GM23338 (cell line): ENCODE measurements at regions not wholly inside any gene's neighbourhood (a gene's known extent, or its start where the extent isn't known, plus 50 kb on each side); places are given as distances from the start of the nearest gene placed in this dataset.

ENCODE experiments used
- ATAC-seq: fragments of 200-7000 bp; cut with Tn5 transposase; 3 replicates; pipeline ENCODE4 v1.9.1; 2020
- DNase-seq: peaks from one replicate; pipeline ENCODE4 v3.0.0-alpha.2; 2015; ENCODE audit warnings: low spot score
- H2AFZ ChIP-seq: fragments of 200-600 bp; sonication (generic); 2 replicates; pipeline ENCODE4 v1.8.0; 2016; ENCODE audit warnings: antibody characterized with exemption, mild to moderate bottlenecking, moderate library complexity
- H3F3A ChIP-seq: fragments of 200-600 bp; sonication (generic); replicated peaks from 2 replicates; pipeline ENCODE4 v1.8.0; 2017; ENCODE audit warnings: antibody characterized with exemption, mixed run types, low read depth
- H3K27ac ChIP-seq: fragments of 200-600 bp; sonication (generic); 2 replicates; pipeline ENCODE4 v1.6.1; 2016; ENCODE audit warnings: low read depth
- H3K27me3 ChIP-seq: fragments of 200-600 bp; sonication (generic); 2 replicates; pipeline ENCODE4 v1.8.0; 2016; ENCODE audit warnings: mild to moderate bottlenecking, mixed run types, moderate library complexity; ENCODE audit not compliant: insufficient read depth
- H3K36me3 ChIP-seq: fragments of 200-600 bp; sonication (generic); 2 replicates; pipeline ENCODE4 v1.8.0; 2016; ENCODE audit warnings: mild to moderate bottlenecking; ENCODE audit not compliant: insufficient read depth
- H3K4me1 ChIP-seq: fragments of 200-600 bp; sonication (generic); 2 replicates; pipeline ENCODE4 v1.8.0; 2016; ENCODE audit warnings: mild to moderate bottlenecking, moderate library complexity; ENCODE audit not compliant: insufficient read depth
- H3K4me2 ChIP-seq: fragments of 200-600 bp; sonication (generic); 2 replicates; pipeline ENCODE4 v1.7.1; 2017; ENCODE audit warnings: mixed run types
- H3K4me3 ChIP-seq: fragments of 200-600 bp; sonication (generic); 2 replicates; pipeline ENCODE4 v1.6.1; 2016; ENCODE audit warnings: mixed run types
- H3K79me2 ChIP-seq: fragments of 200-600 bp; sonication (generic); replicated peaks from 2 replicates; pipeline ENCODE4 v1.8.0; 2017; ENCODE audit warnings: mild to moderate bottlenecking; ENCODE audit not compliant: insufficient read depth
- H3K9me2 ChIP-seq: fragments of 200-600 bp; sonication (generic); 2 replicates; pipeline ENCODE4 v1.8.0; 2017; ENCODE audit not compliant: insufficient read depth
- H4K20me1 ChIP-seq: fragments of 200-600 bp; sonication (generic); replicated peaks from 2 replicates; pipeline ENCODE4 v1.8.0; 2017; ENCODE audit warnings: mild to moderate bottlenecking; ENCODE audit not compliant: insufficient read depth
- H3K27ac Mint-ChIP-seq: 2 replicates; pipeline ENCODE4 v1.8.0; 2020; ENCODE audit warnings: inconsistent platforms, mild to moderate bottlenecking, moderate library complexity, mixed read lengths
- H3K27me3 Mint-ChIP-seq: 3 replicates; pipeline ENCODE4 v1.8.0; 2022; ENCODE audit warnings: low read depth, mild to moderate bottlenecking, moderate library complexity, mixed read lengths, inconsistent platforms; ENCODE audit not compliant: insufficient read depth, poor library complexity
- H3K36me3 Mint-ChIP-seq: 3 replicates; pipeline ENCODE4 v1.8.0; 2021; ENCODE audit warnings: low read depth, mild to moderate bottlenecking, inconsistent platforms, moderate library complexity, mixed read lengths
- H3K4me1 Mint-ChIP-seq: 3 replicates; pipeline ENCODE4 v1.8.0; 2020; ENCODE audit warnings: mild to moderate bottlenecking, inconsistent platforms, mixed read lengths
- H3K4me3 Mint-ChIP-seq: 3 replicates; pipeline ENCODE4 v1.8.0; 2021; ENCODE audit warnings: moderate library complexity, mild to moderate bottlenecking, inconsistent platforms, mixed read lengths
- H3K9me3 Mint-ChIP-seq: 3 replicates; pipeline ENCODE4 v1.8.0; 2020; ENCODE audit warnings: moderate library complexity, mild to moderate bottlenecking, inconsistent platforms, mixed read lengths
- CREB1 ChIP-seq: fragments of 250-450 bp; sonication (Bioruptor Pico); IDR thresholded peaks from 2 replicates; pipeline ENCODE4 v1.5.0; 2020; ENCODE audit warnings: low read depth, mild to moderate bottlenecking, moderate library complexity
- CTCF ChIP-seq, 2 experiments: fragments of 200-600 bp in 1 of 2; sonication (generic) in 1 of 2; conservative IDR thresholded peaks; 2 replicates each; pipeline versions ENCODE4 v1.5.1 to v1.6.1; 2016 to 2017; ENCODE audit warnings: antibody characterized with exemption in 2 of 2, low read depth in 2 of 2, mild to moderate bottlenecking in 2 of 2, moderate library complexity in 1 of 2
- ETS1 ChIP-seq: IDR thresholded peaks from 2 replicates; pipeline ENCODE4 v1.6.1; 2016; ENCODE audit warnings: antibody characterized with exemption
- EZH2 ChIP-seq: fragments of 200-600 bp; sonication (generic); IDR thresholded peaks from one replicate; pipeline ENCODE4 v1.8.0; 2017; ENCODE audit warnings: antibody characterized with exemption, mild to moderate bottlenecking, low read depth; ENCODE audit not compliant: unreplicated experiment
- EZH2phosphoT487 ChIP-seq: fragments of 200-600 bp; sonication (generic); IDR thresholded peaks from one replicate; pipeline ENCODE4 v1.8.1; 2018; ENCODE audit warnings: antibody characterized with exemption; ENCODE audit not compliant: unreplicated experiment
- JUNB ChIP-seq: IDR thresholded peaks from one replicate; pipeline ENCODE4 v1.6.1; 2016; ENCODE audit warnings: antibody characterized with exemption; ENCODE audit not compliant: unreplicated experiment
- NANOG ChIP-seq: IDR thresholded peaks from 2 replicates; pipeline ENCODE4 v1.6.1; 2016; ENCODE audit warnings: antibody characterized with exemption, borderline replicate concordance
- POLR2AphosphoS5 ChIP-seq: IDR thresholded peaks from 2 replicates; pipeline ENCODE4 v1.6.1; 2016; ENCODE audit warnings: antibody characterized with exemption, low read depth
- REST ChIP-seq: IDR thresholded peaks from one replicate; pipeline ENCODE4 v1.6.1; 2018; ENCODE audit warnings: antibody characterized with exemption; ENCODE audit not compliant: unreplicated experiment
- STAT1 ChIP-seq: IDR thresholded peaks from one replicate; pipeline ENCODE4 v1.6.1; 2016; ENCODE audit warnings: antibody characterized with exemption; ENCODE audit not compliant: unreplicated experiment
- ZNF114 ChIP-seq: fragments of 250-450 bp; sonication (Bioruptor Pico); IDR thresholded peaks from 2 replicates; pipeline ENCODE4 v1.5.0; 2020; ENCODE audit warnings: mild to moderate bottlenecking, moderate library complexity
- ZNF331 ChIP-seq: fragments of 250-450 bp; sonication (Bioruptor Pico); IDR thresholded peaks from 2 replicates; pipeline ENCODE4 v1.5.0; 2020; ENCODE audit warnings: low read depth, mild to moderate bottlenecking, moderate library complexity
- ZNF462 ChIP-seq: fragments of 250-450 bp; sonication (Bioruptor Pico); IDR thresholded peaks from 2 replicates; pipeline ENCODE4 v1.5.0; 2020; ENCODE audit warnings: mild to moderate bottlenecking, moderate library complexity

GRCh38 chr1:234707641-234708040, 97.7 kb upstream of the IRF2BP2 start:
- DNase-seq (no peak), ATAC-seq (no peak)
- Mint-ChIP-seq H3K36me3 (no peaks in the 10 kb centered on the region), H3K4me1 (no peaks in the 10 kb centered on the region), H3K27ac (no peak overlapping the region), H3K4me3 (no peak overlapping the region), H3K27me3 (peaks cover 3% of the 10 kb centered on the region), H3K9me3 (no peaks in the 10 kb centered on the region)
- no peak overlapping the region for H3K27ac ChIP-seq
- no peaks in the 10 kb centered on the region for H3K4me1 ChIP-seq
- no peak overlapping the region for H3K4me3 ChIP-seq
- TF ChIP-seq ZNF462 (CRISPR knock-in tag): no peak
- TF ChIP-seq EZH2: no peak
- no peak for TF ChIP-seq JUNB
- no peak for TF ChIP-seq ZNF331 (CRISPR knock-in tag)
- TF ChIP-seq NANOG: no peak
- no peak for TF ChIP-seq STAT1
- TF ChIP-seq POLR2AphosphoS5: no peak
- TF ChIP-seq REST: no peak
- no peak for TF ChIP-seq CTCF (conservative IDR thresholded peaks at IDR 0.05; ENCODE audit: low read depth in 2 of 2)
- no peak for TF ChIP-seq EZH2phosphoT487
- no peak for TF ChIP-seq CREB1
- TF ChIP-seq ETS1: no peak
- no peak for TF ChIP-seq ZNF114 (CRISPR knock-in tag)
- H3K27me3 ChIP-seq: no peaks in the 10 kb centered on the region
- H3K79me2 ChIP-seq: no peaks in the 10 kb centered on the region
- H3K36me3 ChIP-seq: no peaks in the 10 kb centered on the region
- H3K9me2 ChIP-seq: 0 out of 2 replicates have a peak, but pooled peaks cover 3% of the 10 kb centered on the region
- H3K4me2 ChIP-seq: no peak overlapping the region
- H2AFZ ChIP-seq: no peak overlapping the region
- H4K20me1 ChIP-seq: no peaks in the 10 kb centered on the region
- no peaks in the 10 kb centered on the region for H3F3A ChIP-seq
